Nephron (organoid): ENCODE measurements at regions not wholly inside any gene's neighbourhood (a gene's known extent, or its start where the extent isn't known, plus 50 kb on each side); places are given as distances from the start of the nearest gene placed in this dataset.

Source experiments
- H3K27ac Mint-ChIP-seq, 3 experiments: 2 replicates each; pipeline ENCODE4 v1.8.0; 2020; ENCODE audit warnings: mixed read lengths in 3 of 3, mild to moderate bottlenecking in 2 of 3, moderate library complexity in 1 of 3
- H3K27me3 Mint-ChIP-seq: 2 replicates; pipeline ENCODE4 v1.8.0; 2021; ENCODE audit warnings: low read depth, mild to moderate bottlenecking, moderate library complexity, mixed read lengths
- H3K36me3 Mint-ChIP-seq: 2 replicates; pipeline ENCODE4 v1.8.0; 2020; ENCODE audit warnings: low read depth, mixed read lengths
- H3K4me1 Mint-ChIP-seq: 2 replicates; pipeline ENCODE4 v1.8.0; 2020; ENCODE audit warnings: mixed read lengths
- H3K4me3 Mint-ChIP-seq, 3 experiments: 2 replicates each; pipeline ENCODE4 v1.8.0; 2020; ENCODE audit warnings: mild to moderate bottlenecking in 3 of 3, mixed read lengths in 3 of 3, moderate library complexity in 2 of 3
- H3K9me3 Mint-ChIP-seq: 2 replicates; pipeline ENCODE4 v1.8.0; 2020; ENCODE audit warnings: mixed read lengths
- TF ChIP-seq, protein P1 (sequence below), 3 experiments: fragments of 200-600 bp; sonication (generic); IDR thresholded peaks; one replicate each; pipeline ENCODE4 v1.5.0; 2021; ENCODE audit warnings: antibody characterized with exemption in 3 of 3; ENCODE audit not compliant: unreplicated experiment in 3 of 3

DNA sequence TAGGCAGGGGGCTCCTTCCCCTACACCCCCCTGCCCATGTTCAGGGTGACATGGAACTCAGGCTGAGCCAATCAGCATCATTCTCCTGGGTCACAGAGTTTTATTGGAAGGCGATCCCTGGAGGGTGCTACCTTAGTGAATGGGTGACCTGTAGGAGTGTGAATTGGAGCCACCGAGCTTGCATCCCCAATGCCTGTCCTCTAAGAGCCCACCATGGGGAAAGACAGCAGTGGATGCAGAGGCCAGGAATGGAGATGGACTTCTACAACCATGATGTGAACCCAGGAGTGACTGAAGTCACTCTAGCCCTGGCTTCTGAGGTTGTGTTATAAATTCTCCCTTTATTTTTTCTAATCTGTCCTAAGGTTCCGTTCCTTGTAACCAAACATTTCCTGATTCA lies 89.4 kb downstream of the CCDC71L start:
- no peaks in the 10 kb centered on the region for H3K36me3 Mint-ChIP-seq
- TF ChIP-seq, protein P1, sequence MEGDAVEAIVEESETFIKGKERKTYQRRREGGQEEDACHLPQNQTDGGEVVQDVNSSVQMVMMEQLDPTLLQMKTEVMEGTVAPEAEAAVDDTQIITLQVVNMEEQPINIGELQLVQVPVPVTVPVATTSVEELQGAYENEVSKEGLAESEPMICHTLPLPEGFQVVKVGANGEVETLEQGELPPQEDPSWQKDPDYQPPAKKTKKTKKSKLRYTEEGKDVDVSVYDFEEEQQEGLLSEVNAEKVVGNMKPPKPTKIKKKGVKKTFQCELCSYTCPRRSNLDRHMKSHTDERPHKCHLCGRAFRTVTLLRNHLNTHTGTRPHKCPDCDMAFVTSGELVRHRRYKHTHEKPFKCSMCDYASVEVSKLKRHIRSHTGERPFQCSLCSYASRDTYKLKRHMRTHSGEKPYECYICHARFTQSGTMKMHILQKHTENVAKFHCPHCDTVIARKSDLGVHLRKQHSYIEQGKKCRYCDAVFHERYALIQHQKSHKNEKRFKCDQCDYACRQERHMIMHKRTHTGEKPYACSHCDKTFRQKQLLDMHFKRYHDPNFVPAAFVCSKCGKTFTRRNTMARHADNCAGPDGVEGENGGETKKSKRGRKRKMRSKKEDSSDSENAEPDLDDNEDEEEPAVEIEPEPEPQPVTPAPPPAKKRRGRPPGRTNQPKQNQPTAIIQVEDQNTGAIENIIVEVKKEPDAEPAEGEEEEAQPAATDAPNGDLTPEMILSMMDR (IDR thresholded peaks at IDR 0.05; ENCODE audit: unreplicated experiment in 3 of 3), result no peak
- peaks cover 5% of the 10 kb centered on the region for H3K4me1 Mint-ChIP-seq
- H3K27me3 Mint-ChIP-seq, result no peaks in the 10 kb centered on the region
- no peak overlapping the region for H3K4me3 Mint-ChIP-seq
- no peaks in the 10 kb centered on the region for H3K9me3 Mint-ChIP-seq
- no peak overlapping the region for H3K27ac Mint-ChIP-seq

- H3K4me1 Mint-ChIP-seq, result peaks cover 5% of the 10 kb centered on the region
- H3K36me3 Mint-ChIP-seq, result no peaks in the 10 kb centered on the region
- H3K9me3 Mint-ChIP-seq, result no peaks in the 10 kb centered on the region
- H3K27ac Mint-ChIP-seq, result no peak overlapping the region
- no peak overlapping the region for H3K4me3 Mint-ChIP-seq
- TF ChIP-seq, protein P1 (IDR thresholded peaks at IDR 0.05; ENCODE audit: unreplicated experiment in 3 of 3), result no peak
- no peaks in the 10 kb centered on the region for H3K27me3 Mint-ChIP-seq
Measured at GRCh38 chr7:106570948-106571418, 90.0 kb downstream of the CCDC71L start.

DNA sequence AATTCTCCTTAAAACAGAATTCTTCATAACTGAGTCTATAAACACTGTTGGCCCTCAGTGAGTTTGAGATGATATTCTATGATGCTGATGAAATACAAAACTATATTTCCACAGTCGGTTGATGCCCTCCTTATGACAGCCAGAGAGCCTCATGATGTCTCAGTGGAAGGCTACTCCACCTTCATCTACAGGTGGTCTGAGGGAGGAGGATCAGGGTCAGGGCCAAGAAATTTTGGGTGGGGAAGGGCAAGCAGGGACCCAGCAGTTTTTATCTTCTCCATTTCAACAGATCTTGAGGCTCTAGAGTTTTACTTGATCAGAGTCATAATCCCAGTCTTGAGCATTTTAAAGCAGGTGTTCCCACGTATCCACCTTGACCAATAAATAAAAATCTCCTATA lies 90.8 kb downstream of the CCDC71L start:
- H3K27ac Mint-ChIP-seq, result no peak overlapping the region
- H3K4me3 Mint-ChIP-seq, result no peak overlapping the region
- no peaks in the 10 kb centered on the region for H3K36me3 Mint-ChIP-seq
- no peaks in the 10 kb centered on the region for H3K27me3 Mint-ChIP-seq
- no peaks in the 10 kb centered on the region for H3K9me3 Mint-ChIP-seq
- peaks cover 5% of the 10 kb centered on the region for H3K4me1 Mint-ChIP-seq
- TF ChIP-seq, protein P1 (IDR thresholded peaks at IDR 0.05; ENCODE audit: unreplicated experiment in 3 of 3), result no peak

GRCh38 chr7:106569500-106569929 lies 91.4 kb downstream of the CCDC71L start:
- TF ChIP-seq, protein P1 (IDR thresholded peaks at IDR 0.05; ENCODE audit: unreplicated experiment in 3 of 3), result no peak
- no peaks in the 10 kb centered on the region for H3K9me3 Mint-ChIP-seq
- H3K27ac Mint-ChIP-seq, result no peak overlapping the region
- no peaks in the 10 kb centered on the region for H3K36me3 Mint-ChIP-seq
- H3K27me3 Mint-ChIP-seq, result no peaks in the 10 kb centered on the region
- no peak overlapping the region for H3K4me3 Mint-ChIP-seq
- peaks cover 5% of the 10 kb centered on the region for H3K4me1 Mint-ChIP-seq

- Mint-ChIP-seq H3K27ac (no peak overlapping the region), H3K4me1 (peaks cover 5% of the 10 kb centered on the region), H3K4me3 (no peak overlapping the region), H3K36me3 (no peaks in the 10 kb centered on the region), H3K9me3 (no peaks in the 10 kb centered on the region), H3K27me3 (no peaks in the 10 kb centered on the region)
- TF ChIP-seq, protein P1 (IDR thresholded peaks at IDR 0.05; ENCODE audit: unreplicated experiment in 3 of 3), result no peak
Measured at GRCh38 chr7:106568680-106569499, 92.1 kb downstream of the CCDC71L start.
